GM23338 (cell line): ENCODE measurements at regions not wholly inside any gene's neighbourhood (a gene's known extent, or its start where the extent isn't known, plus 50 kb on each side); places are given as distances from the start of the nearest gene placed in this dataset.

Experiments used
- ATAC-seq: fragments of 200-7000 bp; cut with Tn5 transposase; 3 replicates; pipeline ENCODE4 v1.9.1; 2020
- DNase-seq: peaks from one replicate; pipeline ENCODE4 v3.0.0-alpha.2; 2015; ENCODE audit warnings: low spot score
- H2AFZ ChIP-seq: fragments of 200-600 bp; sonication (generic); 2 replicates; pipeline ENCODE4 v1.8.0; 2016; ENCODE audit warnings: antibody characterized with exemption, mild to moderate bottlenecking, moderate library complexity
- H3F3A ChIP-seq: fragments of 200-600 bp; sonication (generic); replicated peaks from 2 replicates; pipeline ENCODE4 v1.8.0; 2017; ENCODE audit warnings: antibody characterized with exemption, mixed run types, low read depth
- H3K27ac ChIP-seq: fragments of 200-600 bp; sonication (generic); 2 replicates; pipeline ENCODE4 v1.6.1; 2016; ENCODE audit warnings: low read depth
- H3K27me3 ChIP-seq: fragments of 200-600 bp; sonication (generic); 2 replicates; pipeline ENCODE4 v1.8.0; 2016; ENCODE audit warnings: mild to moderate bottlenecking, mixed run types, moderate library complexity; ENCODE audit not compliant: insufficient read depth
- H3K36me3 ChIP-seq: fragments of 200-600 bp; sonication (generic); 2 replicates; pipeline ENCODE4 v1.8.0; 2016; ENCODE audit warnings: mild to moderate bottlenecking; ENCODE audit not compliant: insufficient read depth
- H3K4me1 ChIP-seq: fragments of 200-600 bp; sonication (generic); 2 replicates; pipeline ENCODE4 v1.8.0; 2016; ENCODE audit warnings: mild to moderate bottlenecking, moderate library complexity; ENCODE audit not compliant: insufficient read depth
- H3K4me2 ChIP-seq: fragments of 200-600 bp; sonication (generic); 2 replicates; pipeline ENCODE4 v1.7.1; 2017; ENCODE audit warnings: mixed run types
- H3K4me3 ChIP-seq: fragments of 200-600 bp; sonication (generic); 2 replicates; pipeline ENCODE4 v1.6.1; 2016; ENCODE audit warnings: mixed run types
- H3K79me2 ChIP-seq: fragments of 200-600 bp; sonication (generic); replicated peaks from 2 replicates; pipeline ENCODE4 v1.8.0; 2017; ENCODE audit warnings: mild to moderate bottlenecking; ENCODE audit not compliant: insufficient read depth
- H3K9me2 ChIP-seq: fragments of 200-600 bp; sonication (generic); 2 replicates; pipeline ENCODE4 v1.8.0; 2017; ENCODE audit not compliant: insufficient read depth
- H4K20me1 ChIP-seq: fragments of 200-600 bp; sonication (generic); replicated peaks from 2 replicates; pipeline ENCODE4 v1.8.0; 2017; ENCODE audit warnings: mild to moderate bottlenecking; ENCODE audit not compliant: insufficient read depth
- H3K27ac Mint-ChIP-seq: 2 replicates; pipeline ENCODE4 v1.8.0; 2020; ENCODE audit warnings: inconsistent platforms, mild to moderate bottlenecking, moderate library complexity, mixed read lengths
- H3K27me3 Mint-ChIP-seq: 3 replicates; pipeline ENCODE4 v1.8.0; 2022; ENCODE audit warnings: low read depth, mild to moderate bottlenecking, moderate library complexity, mixed read lengths, inconsistent platforms; ENCODE audit not compliant: insufficient read depth, poor library complexity
- H3K36me3 Mint-ChIP-seq: 3 replicates; pipeline ENCODE4 v1.8.0; 2021; ENCODE audit warnings: low read depth, mild to moderate bottlenecking, inconsistent platforms, moderate library complexity, mixed read lengths
- H3K4me1 Mint-ChIP-seq: 3 replicates; pipeline ENCODE4 v1.8.0; 2020; ENCODE audit warnings: mild to moderate bottlenecking, inconsistent platforms, mixed read lengths
- H3K4me3 Mint-ChIP-seq: 3 replicates; pipeline ENCODE4 v1.8.0; 2021; ENCODE audit warnings: moderate library complexity, mild to moderate bottlenecking, inconsistent platforms, mixed read lengths
- H3K9me3 Mint-ChIP-seq: 3 replicates; pipeline ENCODE4 v1.8.0; 2020; ENCODE audit warnings: moderate library complexity, mild to moderate bottlenecking, inconsistent platforms, mixed read lengths
- CREB1 ChIP-seq: fragments of 250-450 bp; sonication (Bioruptor Pico); IDR thresholded peaks from 2 replicates; pipeline ENCODE4 v1.5.0; 2020; ENCODE audit warnings: low read depth, mild to moderate bottlenecking, moderate library complexity
- CTCF ChIP-seq, 2 experiments: fragments of 200-600 bp in 1 of 2; sonication (generic) in 1 of 2; conservative IDR thresholded peaks; 2 replicates each; pipeline versions ENCODE4 v1.5.1 to v1.6.1; 2016 to 2017; ENCODE audit warnings: antibody characterized with exemption in 2 of 2, low read depth in 2 of 2, mild to moderate bottlenecking in 2 of 2, moderate library complexity in 1 of 2
- ETS1 ChIP-seq: IDR thresholded peaks from 2 replicates; pipeline ENCODE4 v1.6.1; 2016; ENCODE audit warnings: antibody characterized with exemption
- EZH2 ChIP-seq: fragments of 200-600 bp; sonication (generic); IDR thresholded peaks from one replicate; pipeline ENCODE4 v1.8.0; 2017; ENCODE audit warnings: antibody characterized with exemption, mild to moderate bottlenecking, low read depth; ENCODE audit not compliant: unreplicated experiment
- EZH2phosphoT487 ChIP-seq: fragments of 200-600 bp; sonication (generic); IDR thresholded peaks from one replicate; pipeline ENCODE4 v1.8.1; 2018; ENCODE audit warnings: antibody characterized with exemption; ENCODE audit not compliant: unreplicated experiment
- JUNB ChIP-seq: IDR thresholded peaks from one replicate; pipeline ENCODE4 v1.6.1; 2016; ENCODE audit warnings: antibody characterized with exemption; ENCODE audit not compliant: unreplicated experiment
- NANOG ChIP-seq: IDR thresholded peaks from 2 replicates; pipeline ENCODE4 v1.6.1; 2016; ENCODE audit warnings: antibody characterized with exemption, borderline replicate concordance
- POLR2AphosphoS5 ChIP-seq: IDR thresholded peaks from 2 replicates; pipeline ENCODE4 v1.6.1; 2016; ENCODE audit warnings: antibody characterized with exemption, low read depth
- REST ChIP-seq: IDR thresholded peaks from one replicate; pipeline ENCODE4 v1.6.1; 2018; ENCODE audit warnings: antibody characterized with exemption; ENCODE audit not compliant: unreplicated experiment
- STAT1 ChIP-seq: IDR thresholded peaks from one replicate; pipeline ENCODE4 v1.6.1; 2016; ENCODE audit warnings: antibody characterized with exemption; ENCODE audit not compliant: unreplicated experiment
- ZNF114 ChIP-seq: fragments of 250-450 bp; sonication (Bioruptor Pico); IDR thresholded peaks from 2 replicates; pipeline ENCODE4 v1.5.0; 2020; ENCODE audit warnings: mild to moderate bottlenecking, moderate library complexity
- ZNF331 ChIP-seq: fragments of 250-450 bp; sonication (Bioruptor Pico); IDR thresholded peaks from 2 replicates; pipeline ENCODE4 v1.5.0; 2020; ENCODE audit warnings: low read depth, mild to moderate bottlenecking, moderate library complexity
- ZNF462 ChIP-seq: fragments of 250-450 bp; sonication (Bioruptor Pico); IDR thresholded peaks from 2 replicates; pipeline ENCODE4 v1.5.0; 2020; ENCODE audit warnings: mild to moderate bottlenecking, moderate library complexity

GRCh38 chr6:19209202-19209601 is 628.0 kb upstream of the ID4 start:
- H3K27me3 Mint-ChIP-seq: no peaks in the 10 kb centered on the region
- no peaks in the 10 kb centered on the region for H3K27me3 ChIP-seq
- DNase-seq (no peak), ATAC-seq (no peak)
- H3K36me3 Mint-ChIP-seq: no peaks in the 10 kb centered on the region
- H3K4me1 ChIP-seq: no peaks in the 10 kb centered on the region
- H3F3A ChIP-seq: no peaks in the 10 kb centered on the region
- H3K4me2 ChIP-seq: no peak overlapping the region
- no peaks in the 10 kb centered on the region for H4K20me1 ChIP-seq
- peaks cover 3% of the 10 kb centered on the region; the same call in 2 of the 3 replicates for H3K4me1 Mint-ChIP-seq
- H3K27ac Mint-ChIP-seq: no peak overlapping the region
- no peak overlapping the region for H3K4me3 ChIP-seq
- no peak overlapping the region for H3K4me3 Mint-ChIP-seq
- H3K79me2 ChIP-seq: no peaks in the 10 kb centered on the region
- H3K36me3 ChIP-seq: no peaks in the 10 kb centered on the region
- H3K27ac ChIP-seq: no peak overlapping the region
- H3K9me2 ChIP-seq: no peaks in the 10 kb centered on the region
- TF ChIP-seq STAT1: no peak
- no peak for TF ChIP-seq CTCF (conservative IDR thresholded peaks at IDR 0.05; ENCODE audit: low read depth in 2 of 2)
- no peak for TF ChIP-seq ZNF331 (CRISPR knock-in tag)
- TF ChIP-seq EZH2: no peak
- TF ChIP-seq ZNF462: no peak
- no peak for TF ChIP-seq ETS1
- TF ChIP-seq REST: no peak
- TF ChIP-seq POLR2AphosphoS5: no peak
- no peak for TF ChIP-seq ZNF114 (CRISPR knock-in tag)
- TF ChIP-seq NANOG: no peak
- no peak for TF ChIP-seq CREB1 (CRISPR knock-in tag)
- TF ChIP-seq EZH2phosphoT487: no peak
- TF ChIP-seq JUNB: no peak
- no peak overlapping the region for H2AFZ ChIP-seq
- H3K9me3 Mint-ChIP-seq: peaks cover 8% of the 10 kb centered on the region; the same call in 2 of the 3 replicates
